HepG2 (cell line): ENCODE measurements at regions not wholly inside any gene's neighbourhood (a gene's known extent, or its start where the extent isn't known, plus 50 kb on each side); places are given as distances from the start of the nearest gene placed in this dataset.

Experiments
- ATAC-seq: fragments of 200-7000 bp; cut with Tn5 transposase; 3 replicates; pipeline ENCODE4 v1.9.1; 2020; ENCODE audit warnings: mild to moderate bottlenecking, moderate library complexity
- BruUV-seq: library from RNA; stranded (reverse); fragments of 400-500 nt; replicated peaks from 2 replicates; lab custom pipeline; 2021; lab: Mats Ljungman, UMichigan
- CTCF ChIA-PET: fragments of 300-600 bp; formaldehyde crosslinking; extraction: SDS; loops from one replicate; lab custom pipeline; 2021; ENCODE audit warnings: low total read pairs, inconsistent platforms, low intra/inter-chr PET ratio; lab: Yijun Ruan, JAX
- POLR2A ChIA-PET: fragments of 350-600 bp; sonication (Branson Sonifier 250); formaldehyde crosslinking; loops from one replicate; lab custom pipeline; 2020; ENCODE audit warnings: antibody characterized with exemption, inconsistent platforms; lab: Yijun Ruan, JAX
- DNase-seq: peaks from one replicate; pipeline ENCODE4 v3.0.0-alpha.2; 2015; ENCODE audit warnings: low spot score
- FAIRE-seq: peaks from 3 replicates; lab custom pipeline; 2011; peaks lifted over from hg19 to GRCh38; lab: Jason Lieb, UNC
- H2AFZ ChIP-seq: one replicate; pipeline ENCODE4 v1.6.1; 2011; ENCODE audit warnings: low read length, inconsistent platforms
- H3K27ac ChIP-seq: fragments of 300-600 bp; 3 replicates; pipeline ENCODE4 v1.8.0; 2011; ENCODE audit warnings: mixed run types, mild to moderate bottlenecking, mixed read lengths, low read length, inconsistent platforms; ENCODE audit not compliant: insufficient read depth; ENCODE audit errors: extremely low read length
- H3K27me3 ChIP-seq, 2 experiments: fragments of 200-600 bp in 1 of 2; 2 replicates in 1 of 2; 3 replicates in 1 of 2; pipeline versions ENCODE4 v1.6.0 to v1.8.0; 2011; ENCODE audit warnings: low read length in 2 of 2, mild to moderate bottlenecking in 2 of 2, moderate library complexity in 2 of 2, inconsistent platforms in 1 of 2; ENCODE audit not compliant: insufficient read depth in 2 of 2, control insufficient read depth in 1 of 2
- H3K36me3 ChIP-seq, 2 experiments: fragments of 200-600 bp in 1 of 2; replicated peaks in 1 of 2; 2 replicates in 1 of 2; 3 replicates in 1 of 2; pipeline versions ENCODE4 v1.5.1 to v1.8.0; 2011; ENCODE audit warnings: low read length in 2 of 2, inconsistent platforms in 1 of 2; ENCODE audit not compliant: insufficient read depth in 2 of 2, control insufficient read depth in 1 of 2
- H3K4me1 ChIP-seq: 2 replicates; pipeline ENCODE4 v1.5.1; 2012; ENCODE audit warnings: low read length, inconsistent platforms; ENCODE audit not compliant: insufficient read depth
- H3K4me2 ChIP-seq: 2 replicates; pipeline ENCODE4 v1.6.0; 2011; ENCODE audit warnings: low read depth, low read length, inconsistent platforms
- H3K4me3 ChIP-seq, 3 experiments: fragments of 200-600 bp in 1 of 3; sonication (generic), shearing (Covaris generic) in 1 of 3; replicated peaks in 1 of 3; 2 replicates each; pipeline ENCODE4 v1.5.1; 2011 to 2016; ENCODE audit warnings: low read length in 3 of 3, inconsistent platforms in 2 of 3, low read depth in 2 of 3, mild to moderate bottlenecking in 2 of 3, control low read depth in 1 of 3, mixed read lengths in 1 of 3; ENCODE audit not compliant: insufficient read depth in 1 of 3
- H3K79me2 ChIP-seq: one replicate; pipeline ENCODE4 v1.6.1; 2011; ENCODE audit warnings: low read length, inconsistent platforms; ENCODE audit not compliant: insufficient read depth
- H3K9ac ChIP-seq: 2 replicates; pipeline ENCODE4 v1.6.0; 2011; ENCODE audit warnings: mild to moderate bottlenecking, low read depth, low read length, inconsistent platforms; ENCODE audit not compliant: insufficient read depth
- H3K9me3 ChIP-seq: 2 replicates; pipeline ENCODE4 v1.5.1; 2012; ENCODE audit warnings: mild to moderate bottlenecking, low read length
- H4K20me1 ChIP-seq: 2 replicates; pipeline ENCODE4 v1.6.0; 2011; ENCODE audit warnings: inconsistent platforms, mild to moderate bottlenecking, low read length, moderate library complexity; ENCODE audit not compliant: insufficient read depth
- GABPA ChIP-seq, 2 experiments: IDR thresholded peaks; 2 replicates each; pipeline ENCODE4 v1.6.1; 2011 to 2016; ENCODE audit warnings: low read depth in 2 of 2, low read length in 1 of 2, missing biosample characterization in 1 of 2, missing genetic modification characterization in 1 of 2
- GRHL1 ChIP-seq: sonication (generic); formaldehyde crosslinking; conservative IDR thresholded peaks from 2 replicates; pipeline ENCODE4 v1.8.0; 2022; ENCODE audit warnings: missing genetic modification reagents
- HNRNPK ChIP-seq: fragments of 200-400 bp; formaldehyde crosslinking; IDR thresholded peaks from 2 replicates; pipeline ENCODE4 v1.6.1; 2018; ENCODE audit warnings: low read length, low read depth, moderate library complexity, mild to moderate bottlenecking; ENCODE audit not compliant: poor library complexity, severe bottlenecking
- MED8 ChIP-seq: sonication (generic); formaldehyde crosslinking; IDR thresholded peaks from 2 replicates; pipeline ENCODE4 v1.8.1; 2023; ENCODE audit warnings: mild to moderate bottlenecking, missing genetic modification reagents; ENCODE audit not compliant: insufficient replicate concordance
- NRL ChIP-seq: sonication (generic); formaldehyde crosslinking; IDR thresholded peaks from 2 replicates; pipeline ENCODE4 v1.5.0; 2020; ENCODE audit warnings: missing genetic modification reagents, mild to moderate bottlenecking, moderate library complexity, borderline replicate concordance
- SOX6 ChIP-seq, 2 experiments: fragments of 450-650 bp in 1 of 2; sonication (generic) in 1 of 2; formaldehyde crosslinking in 1 of 2; IDR thresholded peaks; 2 replicates each; pipeline versions ENCODE4 v1.4.0 to v1.6.1; 2017 to 2020; ENCODE audit warnings: antibody characterized with exemption in 1 of 2, mild to moderate bottlenecking in 1 of 2, missing genetic modification reagents in 1 of 2
- SPEN ChIP-seq: sonication (generic); formaldehyde crosslinking; IDR thresholded peaks from 2 replicates; pipeline ENCODE4 v1.5.1; 2020; ENCODE audit warnings: low read depth, mild to moderate bottlenecking, missing genetic modification reagents
- ZNF101 ChIP-seq: sonication (generic); formaldehyde crosslinking; IDR thresholded peaks from 2 replicates; pipeline ENCODE4 v1.4.0; 2020; ENCODE audit warnings: mild to moderate bottlenecking, low read depth, missing genetic modification reagents, borderline replicate concordance
- WGBS: methylation state at CpG from one replicate; pipeline ENCODE4 v1.1.6; 2017; ENCODE audit warnings: low lambda C conversion rate; 5-methylcytosine and 5-hydroxymethylcytosine counted together
- in situ Hi-C: cut with HindIII; loops from 2 replicates; pipeline ENCODE4 v1.10.0; 2017; ENCODE audit warnings: low pct_unique_long_range_greater_than_20kb; ENCODE audit not compliant: extremely low pct_ligation_motif_present
- intact Hi-C: fragments of 100-400 bp; cut with micrococcal nuclease; formaldehyde crosslinking; loops from one replicate; pipeline ENCODE4 v1.10.0; 2022; ENCODE audit not compliant: unreplicated experiment

- no peak overlapping the region for H3K9ac ChIP-seq
- no peaks in the 10 kb centered on the region for H4K20me1 ChIP-seq
- no peaks in the 10 kb centered on the region for H3K4me1 ChIP-seq
- H3K79me2 ChIP-seq = no peaks in the 10 kb centered on the region
- TF ChIP-seq ZNF101 (CRISPR knock-in tag) (no peak), GABPA (IDR thresholded peaks at IDR 0.05; ENCODE audit: low read depth, low read length) (no peak), GABPA (CRISPR knock-in tag; IDR thresholded peaks at IDR 0.05; ENCODE audit: low read depth) (no peak), SPEN (no peak), HNRNPK (no peak), GRHL1 (no peak), MED8 (CRISPR knock-in tag) (no peak), SOX6 (IDR thresholded peaks at IDR 0.05) (no peak), SOX6 (CRISPR knock-in tag; IDR thresholded peaks at IDR 0.05) (no peak), NRL (CRISPR knock-in tag) (no peak)
- in situ Hi-C loops = no loop called here
- H3K9me3 ChIP-seq = no peaks in the 10 kb centered on the region; the same call in 1 of the 2 replicates
- no peak overlapping the region for H2AFZ ChIP-seq
- no peak overlapping the region for H3K27ac ChIP-seq
- CTCF ChIA-PET = no interaction called here
- intact Hi-C loops = no loop called here
- H3K27me3 ChIP-seq = no peaks in the 10 kb centered on the region; a peak in 1 of 5 replicates
- FAIRE-seq (no peak), DNase-seq (no peak), ATAC-seq (no peak)
- POLR2A ChIA-PET = no interaction called here
- 49% methylated on average over 4 of the region's 4 CpGs for WGBS
- no peaks in the 10 kb centered on the region for H3K36me3 ChIP-seq
- no peak overlapping the region for H3K4me2 ChIP-seq
- no TSS peak for BruUV-seq
- H3K4me3 ChIP-seq = no peak overlapping the region
These were observed 141.1 kb upstream of the ITGB1 start for GRCh38 chr10:33098951-33099663.
